Fibroblast of villous mesenchyme (primary cell): ENCODE measurements at regions not wholly inside any gene's neighbourhood (a gene's known extent, or its start where the extent isn't known, plus 50 kb on each side); places are given as distances from the start of the nearest gene placed in this dataset.

Experiments
- DNase-seq: peaks from one replicate; pipeline ENCODE4 v3.0.0-alpha.2; 2010; ENCODE audit warnings: low read depth
- H3K4me3 ChIP-seq: 2 replicates; pipeline ENCODE4 v1.5.1; 2011; ENCODE audit warnings: low read depth, mild to moderate bottlenecking, low read length
- CTCF ChIP-seq: IDR thresholded peaks from 2 replicates; pipeline ENCODE4 v1.5.1; 2012; ENCODE audit warnings: low read depth, mild to moderate bottlenecking, low read length; ENCODE audit not compliant: insufficient read depth
- small RNA-seq: library from RNA; depleted of rRNA; stranded (forward); fragments of <200 nt; gene quantifications from one replicate; pipeline ENCODE3, GENCODE V24; 2012

DNA sequence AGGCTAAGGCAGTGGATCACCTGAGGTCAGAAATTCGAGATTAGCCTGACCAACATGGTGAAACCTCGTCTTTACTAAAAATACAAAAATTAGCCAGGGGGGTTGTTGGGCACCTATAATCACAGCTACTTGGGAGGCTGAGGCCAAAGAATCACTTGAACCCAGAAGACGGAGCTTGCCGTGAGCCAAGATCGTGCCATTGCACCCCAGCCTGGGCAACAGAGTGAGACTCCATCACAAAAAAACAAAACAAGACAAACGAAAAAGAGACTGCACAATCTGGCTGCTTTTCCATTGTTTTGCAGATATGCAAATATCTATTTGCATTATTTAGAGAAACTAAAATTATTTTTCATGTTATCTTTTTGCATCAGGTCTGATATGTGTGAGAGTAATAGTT lies 83.6 kb downstream of the ZNF486 start:
- no peak overlapping the region for H3K4me3 ChIP-seq
- DNase-seq = no peak
- TF ChIP-seq CTCF = no peak

GRCh38 chr19:20250121-20250520 lies 83.1 kb downstream of the ZNF486 start:
- no peak overlapping the region for H3K4me3 ChIP-seq
- DNase-seq = no peak
- no peak for TF ChIP-seq CTCF

Small RNA genes in the stretch of these regions (small RNA-seq; reads per million reads assigned to genes)
- gene MIR1270 = 0.38 reads per million
